Fibroblast of pulmonary artery (primary cell): ENCODE measurements at regions not wholly inside any gene's neighbourhood (a gene's known extent, or its start where the extent isn't known, plus 50 kb on each side); places are given as distances from the start of the nearest gene placed in this dataset.
A peak's percentile ranks its signal among the peaks of the same experiment; 100 is the strongest.

ENCODE experiments used
- DNase-seq: peaks from one replicate; pipeline ENCODE4 v3.0.0-alpha.2; 2010; ENCODE audit warnings: low read depth
- H3K4me3 ChIP-seq: replicated peaks from 2 replicates; pipeline ENCODE4 v1.5.1; 2011; ENCODE audit warnings: low read depth, mild to moderate bottlenecking, control low read depth, low read length, moderate library complexity
- TF ChIP-seq, protein P1 (sequence below): IDR thresholded peaks from 2 replicates; pipeline ENCODE4 v1.5.1; 2011; ENCODE audit warnings: mild to moderate bottlenecking, control low read depth, low read length, inconsistent platforms; ENCODE audit errors: missing control alignments

DNA sequence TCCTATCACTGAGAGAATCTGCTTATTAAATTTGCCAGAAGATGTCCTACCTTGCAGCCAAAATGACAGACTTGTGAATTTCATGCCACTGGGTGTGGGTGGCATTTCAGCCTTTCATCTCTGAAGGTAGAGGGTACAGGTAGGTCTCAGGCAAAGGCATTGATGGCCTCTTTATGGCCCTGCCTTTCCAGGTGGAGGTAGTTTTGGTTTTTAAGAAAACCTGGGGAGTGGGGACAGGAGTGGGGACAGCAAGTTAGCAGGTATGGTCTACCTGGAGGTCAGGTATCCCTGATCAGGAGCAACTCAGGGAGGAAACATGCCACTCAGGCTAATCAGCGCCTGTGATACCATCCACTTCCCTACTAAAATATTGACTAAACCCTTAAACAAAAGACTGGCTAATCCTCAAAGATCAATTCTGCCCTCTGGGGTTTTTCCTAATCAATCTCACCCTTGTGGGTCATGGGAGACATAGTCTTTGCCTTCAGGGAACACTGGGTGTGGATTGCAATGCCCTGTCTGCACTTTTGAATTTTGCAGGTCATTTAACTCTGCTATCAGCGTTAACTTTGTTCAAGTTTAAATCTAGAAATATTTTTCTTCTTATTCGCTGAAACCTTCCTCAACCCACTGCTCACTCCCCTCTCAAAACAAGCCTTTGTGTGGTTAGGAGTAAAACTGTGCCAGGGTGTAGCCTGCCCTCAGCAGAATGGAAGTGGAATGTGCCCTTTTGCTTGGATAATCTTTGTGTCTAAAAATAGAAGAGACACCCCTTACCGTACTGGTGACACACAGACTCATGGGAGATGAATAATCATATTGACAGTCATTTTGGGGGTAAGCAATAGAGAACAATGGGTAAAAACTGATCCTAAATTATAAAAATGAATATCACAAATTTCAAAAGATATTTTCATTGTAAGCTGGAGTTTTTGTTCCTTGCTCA lies 233.7 kb downstream of the COG6 start:
- no peak for DNase-seq
- TF ChIP-seq, protein P1, sequence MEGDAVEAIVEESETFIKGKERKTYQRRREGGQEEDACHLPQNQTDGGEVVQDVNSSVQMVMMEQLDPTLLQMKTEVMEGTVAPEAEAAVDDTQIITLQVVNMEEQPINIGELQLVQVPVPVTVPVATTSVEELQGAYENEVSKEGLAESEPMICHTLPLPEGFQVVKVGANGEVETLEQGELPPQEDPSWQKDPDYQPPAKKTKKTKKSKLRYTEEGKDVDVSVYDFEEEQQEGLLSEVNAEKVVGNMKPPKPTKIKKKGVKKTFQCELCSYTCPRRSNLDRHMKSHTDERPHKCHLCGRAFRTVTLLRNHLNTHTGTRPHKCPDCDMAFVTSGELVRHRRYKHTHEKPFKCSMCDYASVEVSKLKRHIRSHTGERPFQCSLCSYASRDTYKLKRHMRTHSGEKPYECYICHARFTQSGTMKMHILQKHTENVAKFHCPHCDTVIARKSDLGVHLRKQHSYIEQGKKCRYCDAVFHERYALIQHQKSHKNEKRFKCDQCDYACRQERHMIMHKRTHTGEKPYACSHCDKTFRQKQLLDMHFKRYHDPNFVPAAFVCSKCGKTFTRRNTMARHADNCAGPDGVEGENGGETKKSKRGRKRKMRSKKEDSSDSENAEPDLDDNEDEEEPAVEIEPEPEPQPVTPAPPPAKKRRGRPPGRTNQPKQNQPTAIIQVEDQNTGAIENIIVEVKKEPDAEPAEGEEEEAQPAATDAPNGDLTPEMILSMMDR, result no peak
- H3K4me3 ChIP-seq, result no peak overlapping the region

DNA sequence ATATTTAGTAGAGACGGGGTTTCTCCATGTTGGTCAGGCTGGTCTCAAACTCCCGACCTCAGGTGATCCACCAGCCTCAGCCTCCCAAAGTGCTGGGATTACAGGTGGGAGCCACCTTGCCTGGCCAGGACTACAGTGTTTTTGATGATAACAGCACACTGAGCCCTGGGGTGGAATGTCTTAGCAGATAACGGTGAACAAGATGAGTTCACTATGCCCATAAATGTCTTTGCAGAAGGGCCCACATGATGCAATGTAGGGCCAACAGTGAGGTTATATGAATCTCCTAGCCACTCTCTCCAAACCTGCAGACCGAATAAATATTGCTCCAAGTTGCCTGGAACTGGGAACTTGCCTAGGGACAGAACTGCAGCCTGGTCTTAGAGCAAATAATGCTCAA lies 235.1 kb downstream of the COG6 start:
- TF ChIP-seq, protein P1, result no peak
- DNase-seq, result no peak
- H3K4me3 ChIP-seq, result no peak overlapping the region

DNA sequence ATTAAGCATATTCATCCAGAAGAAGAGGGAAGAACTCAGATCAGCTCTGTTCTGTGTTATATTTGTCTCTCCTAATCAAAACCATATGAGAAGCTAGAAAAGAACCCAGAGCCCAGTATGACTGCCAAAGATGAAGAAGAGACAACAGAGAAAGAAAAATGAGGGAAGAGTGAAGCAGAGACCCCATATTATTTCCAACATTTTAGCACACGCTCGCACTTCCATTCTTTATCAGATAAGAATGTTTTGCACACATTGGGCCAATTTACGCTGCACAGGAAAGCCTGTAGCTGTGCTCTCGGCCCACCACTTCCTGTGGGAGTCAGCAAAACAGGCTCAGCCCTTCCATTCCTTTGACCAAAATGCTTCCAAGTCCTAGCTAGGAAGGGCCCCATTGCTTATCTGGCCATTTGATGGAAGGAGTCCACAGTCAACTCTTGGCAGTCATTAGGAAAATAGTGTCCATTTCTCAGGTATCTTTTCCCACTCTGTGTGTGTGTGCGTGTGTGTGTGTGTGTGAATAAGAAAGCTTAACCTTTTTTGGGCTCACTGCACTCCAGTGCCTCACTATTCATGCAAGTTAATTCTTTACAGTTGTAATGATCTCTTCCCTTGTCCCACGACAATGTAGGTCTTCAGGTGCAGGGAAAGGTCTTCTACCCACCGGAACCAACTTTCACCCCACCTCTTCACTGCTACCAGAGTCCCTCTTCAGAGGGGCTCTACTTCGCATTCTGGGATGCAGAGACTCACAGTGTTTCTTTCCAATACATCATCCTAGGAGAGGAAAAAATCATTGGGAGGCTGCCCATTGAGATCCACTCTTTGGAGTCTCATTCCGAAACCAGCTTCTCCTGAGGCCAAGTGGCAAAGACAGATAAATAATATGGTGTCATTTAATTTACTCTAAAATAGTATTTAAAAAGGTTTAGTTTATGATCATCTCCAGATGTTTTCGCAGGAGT lies 237.5 kb downstream of the COG6 start:
- H3K4me3 ChIP-seq, result no peak overlapping the region
- TF ChIP-seq, protein P1, result no peak
- peak; percentile 94 for DNase-seq

DNA sequence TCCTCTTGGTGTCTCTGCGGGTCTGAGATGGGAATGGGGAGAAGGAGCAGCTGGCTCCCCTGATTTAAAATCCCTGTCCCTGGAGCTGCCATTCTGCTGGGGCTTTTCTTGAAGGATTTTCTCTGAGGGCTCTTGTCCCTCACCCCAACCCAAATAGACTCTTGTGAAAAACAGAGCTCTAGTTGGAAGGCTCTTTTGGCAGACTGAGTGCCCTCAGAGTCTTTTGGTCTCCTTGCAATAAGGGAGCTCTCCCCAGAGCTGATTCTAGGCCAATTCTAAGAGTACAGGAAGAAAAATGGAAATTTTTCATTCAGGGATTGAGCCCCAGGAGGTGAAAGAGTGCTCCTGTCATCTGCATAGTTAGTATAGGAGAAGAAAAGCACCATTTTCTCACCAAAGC lies 238.3 kb downstream of the COG6 start:
- no peak overlapping the region for H3K4me3 ChIP-seq
- TF ChIP-seq, protein P1, result no peak
- DNase-seq, result no peak

DNA sequence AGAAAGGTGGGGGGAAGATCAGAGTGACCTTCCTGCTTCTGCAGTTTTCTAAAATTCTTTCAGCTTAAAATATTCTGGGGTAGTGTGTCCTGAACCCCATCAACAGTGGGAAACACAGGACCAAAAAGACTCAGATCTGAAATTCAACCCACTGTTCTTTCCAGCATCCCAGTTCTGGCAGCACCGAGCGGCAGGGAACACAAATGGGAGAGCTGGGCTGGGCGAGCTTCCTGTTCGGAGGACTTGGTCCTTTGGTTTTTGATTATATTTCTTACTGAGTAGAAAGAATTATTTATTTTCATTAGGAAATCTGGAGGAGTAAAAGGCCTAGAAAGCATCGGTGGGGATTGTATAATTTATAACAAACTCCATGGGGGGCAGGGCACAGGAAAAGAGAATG lies 239.1 kb downstream of the COG6 start:
- TF ChIP-seq, protein P1, result no peak
- H3K4me3 ChIP-seq, result no peak overlapping the region
- DNase-seq, result no peak

DNA sequence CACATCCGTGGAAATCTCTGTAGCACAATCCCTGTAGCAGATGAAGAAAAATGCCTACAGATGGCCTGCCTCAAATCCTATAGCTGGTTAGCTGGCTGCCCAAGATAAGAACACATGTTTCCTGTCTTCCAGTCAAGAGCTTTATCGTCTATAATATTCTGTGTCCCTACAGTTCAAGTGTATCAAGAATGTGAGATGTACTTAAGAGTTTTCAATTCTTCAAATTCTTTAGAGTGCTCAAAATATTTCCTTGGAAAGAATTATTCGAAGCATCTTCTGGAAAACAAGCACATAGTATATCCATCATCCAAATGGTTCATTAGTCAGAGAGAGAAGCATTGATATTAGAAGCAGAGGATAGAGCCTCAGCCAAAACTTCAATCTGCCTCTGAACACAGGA lies 239.8 kb downstream of the COG6 start:
- H3K4me3 ChIP-seq, result no peak overlapping the region
- peak; percentile 67 for DNase-seq
- TF ChIP-seq, protein P1, result no peak
